HG02678 (cell line): ENCODE measurements at regions not wholly inside any gene's neighbourhood (a gene's known extent, or its start where the extent isn't known, plus 50 kb on each side); places are given as distances from the start of the nearest gene placed in this dataset.

Experiments
- ATAC-seq: cut with Tn5 transposase; IDR thresholded peaks from one replicate; pipeline ENCODE4 v1.9.1; 2021; ENCODE audit warnings: mild to moderate bottlenecking, moderate library complexity; ENCODE audit not compliant: unreplicated experiment

- ATAC-seq, result no peak
Measured at GRCh38 chr10:78502210-78502936, 468.7 kb downstream of the RPS24 start.

- no peak for ATAC-seq
Measured at GRCh38 chr10:78504181-78504580, 470.5 kb downstream of the RPS24 start.

GRCh38 chr10:78505657-78506056 lies 472.0 kb downstream of the RPS24 start:
- no peak for ATAC-seq

GRCh38 chr10:78506614-78507013 lies 473.0 kb downstream of the RPS24 start:
- ATAC-seq, result no peak

- no peak for ATAC-seq
Measured at GRCh38 chr10:78507510-78508160, 474.0 kb downstream of the RPS24 start.

GRCh38 chr10:78508955-78509748 lies 475.5 kb downstream of the RPS24 start:
- no peak for ATAC-seq

GRCh38 chr10:78510566-78511323 lies 477.1 kb downstream of the RPS24 start:
- no peak for ATAC-seq

- no peak for ATAC-seq
Measured at GRCh38 chr10:78511324-78512204, 477.9 kb downstream of the RPS24 start.

GRCh38 chr10:78512205-78512550 lies 478.5 kb downstream of the RPS24 start:
- ATAC-seq, result no peak

- ATAC-seq, result no peak
Measured at GRCh38 chr10:78513330-78513729, 479.7 kb downstream of the RPS24 start.

GRCh38 chr10:78513986-78514385 lies 480.3 kb downstream of the RPS24 start:
- ATAC-seq, result no peak

- ATAC-seq, result no peak
Measured at GRCh38 chr10:78514459-78514858, 480.8 kb downstream of the RPS24 start.

- ATAC-seq, result no peak
Measured at GRCh38 chr10:78515038-78515872, 481.6 kb downstream of the RPS24 start.

GRCh38 chr10:78515873-78516153 lies 482.1 kb downstream of the RPS24 start:
- ATAC-seq, result no peak

GRCh38 chr10:78516236-78516635 lies 482.6 kb downstream of the RPS24 start:
- no peak for ATAC-seq

- ATAC-seq, result no peak
Measured at GRCh38 chr10:78516756-78517155, 483.1 kb downstream of the RPS24 start.

- ATAC-seq, result no peak
Measured at GRCh38 chr10:78518224-78518623, 484.6 kb downstream of the RPS24 start.

GRCh38 chr10:78520737-78521430 lies 487.2 kb downstream of the RPS24 start:
- no peak for ATAC-seq

- no peak for ATAC-seq
Measured at GRCh38 chr10:78523453-78523852, 489.8 kb downstream of the RPS24 start.
